GM18511 (cell line): ENCODE measurements at regions not wholly inside any gene's neighbourhood (a gene's known extent, or its start where the extent isn't known, plus 50 kb on each side); places are given as distances from the start of the nearest gene placed in this dataset.

Experiments used
- ATAC-seq: cut with Tn5 transposase; IDR thresholded peaks from one replicate; pipeline ENCODE4 v1.9.1; 2021; ENCODE audit warnings: mild to moderate bottlenecking, moderate library complexity; ENCODE audit not compliant: unreplicated experiment

GRCh38 chr1:239023732-239024360, 362.5 kb upstream of the CHRM3 start:
- ATAC-seq = no peak

- no peak for ATAC-seq
Measured at GRCh38 chr1:239016337-239016736, 370.0 kb upstream of the CHRM3 start.

GRCh38 chr1:239011382-239011781, 375.0 kb upstream of the CHRM3 start:
- ATAC-seq = no peak

GRCh38 chr1:239008568-239008967, 377.8 kb upstream of the CHRM3 start:
- ATAC-seq = no peak

- no peak for ATAC-seq
Measured at GRCh38 chr1:239006276-239006675, 380.1 kb upstream of the CHRM3 start.

GRCh38 chr1:238999944-239000343, 386.4 kb upstream of the CHRM3 start:
- ATAC-seq = no peak

GRCh38 chr1:238998577-238998976, 387.8 kb upstream of the CHRM3 start:
- no peak for ATAC-seq

- no peak for ATAC-seq
Measured at GRCh38 chr1:238991765-238992495, 394.4 kb upstream of the CHRM3 start.

- no peak for ATAC-seq
Measured at GRCh38 chr1:238985312-238985711, 401.1 kb upstream of the CHRM3 start.

GRCh38 chr1:238982736-238983135, 403.6 kb upstream of the CHRM3 start:
- no peak for ATAC-seq

- no peak for ATAC-seq
Measured at GRCh38 chr1:238981317-238981933, 404.9 kb upstream of the CHRM3 start.

GRCh38 chr1:238980053-238980452, 406.3 kb upstream of the CHRM3 start:
- no peak for ATAC-seq

- no peak for ATAC-seq
Measured at GRCh38 chr1:238964631-238965030, 421.7 kb upstream of the CHRM3 start.

GRCh38 chr1:238962941-238963340, 423.4 kb upstream of the CHRM3 start:
- no peak for ATAC-seq

- ATAC-seq = no peak
Measured at GRCh38 chr1:238961790-238962189, 424.6 kb upstream of the CHRM3 start.

GRCh38 chr1:238960071-238960470, 426.3 kb upstream of the CHRM3 start:
- ATAC-seq = no peak

- no peak for ATAC-seq
Measured at GRCh38 chr1:238955934-238956333, 430.4 kb upstream of the CHRM3 start.

- ATAC-seq = no peak
Measured at GRCh38 chr1:238954865-238955264, 431.5 kb upstream of the CHRM3 start.

- no peak for ATAC-seq
Measured at GRCh38 chr1:238953448-238954010, 432.8 kb upstream of the CHRM3 start.

GRCh38 chr1:238951809-238952208, 434.6 kb upstream of the CHRM3 start:
- no peak for ATAC-seq

GRCh38 chr1:238950784-238951183, 435.6 kb upstream of the CHRM3 start:
- no peak for ATAC-seq

GRCh38 chr1:238950017-238950416, 436.4 kb upstream of the CHRM3 start:
- no peak for ATAC-seq
